ENCODE measurements at regions not wholly inside any gene's neighbourhood (a gene's known extent, or its start where the extent isn't known, plus 50 kb on each side); places are given as distances from the start of the nearest gene placed in this dataset.

DNA sequence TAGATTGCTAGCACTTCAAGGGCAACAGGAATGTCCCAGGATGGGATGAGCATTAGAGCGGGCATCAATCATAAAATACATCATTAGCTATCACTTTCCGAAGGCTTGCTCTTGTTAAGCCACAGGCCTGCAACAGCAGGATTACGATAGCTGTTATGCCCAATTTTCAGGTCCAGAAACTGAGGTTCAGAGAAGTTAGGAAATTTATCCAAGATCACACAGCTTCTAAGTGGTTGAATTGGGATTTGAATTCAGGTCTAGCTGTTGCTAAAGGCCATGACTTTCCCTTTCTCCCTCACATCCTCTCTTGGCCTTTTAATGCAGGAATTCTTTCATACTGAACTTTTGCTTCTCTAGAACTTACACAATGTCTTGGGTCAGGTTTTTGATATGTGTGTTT lies 119.4 kb upstream of the ERCC6L2 start:
- FAIRE-seq = no peak

DNA sequence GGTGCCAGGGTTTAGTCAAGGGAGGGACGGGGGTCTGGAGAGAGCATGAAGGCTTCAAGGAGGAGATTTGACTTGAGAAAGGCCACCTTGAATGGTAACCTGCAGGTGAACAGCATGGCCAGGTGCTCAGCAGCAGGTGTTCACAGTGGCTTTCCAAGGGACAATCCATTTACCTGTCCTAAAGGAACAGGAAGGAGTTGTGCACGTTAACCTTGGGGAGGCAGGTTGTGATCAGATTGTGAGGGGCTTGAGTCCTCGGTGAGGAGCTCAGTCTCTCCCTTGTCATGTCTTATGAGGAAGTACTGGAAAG lies 120.1 kb upstream of the ERCC6L2 start:
- no peak for FAIRE-seq

GRCh38 chr9:95754533-95755420 lies 120.7 kb upstream of the ERCC6L2 start:
- FAIRE-seq = no peak

- peak; percentile 97 for FAIRE-seq
Measured at GRCh38 chr9:95753762-95754465, 121.6 kb upstream of the ERCC6L2 start.

DNA sequence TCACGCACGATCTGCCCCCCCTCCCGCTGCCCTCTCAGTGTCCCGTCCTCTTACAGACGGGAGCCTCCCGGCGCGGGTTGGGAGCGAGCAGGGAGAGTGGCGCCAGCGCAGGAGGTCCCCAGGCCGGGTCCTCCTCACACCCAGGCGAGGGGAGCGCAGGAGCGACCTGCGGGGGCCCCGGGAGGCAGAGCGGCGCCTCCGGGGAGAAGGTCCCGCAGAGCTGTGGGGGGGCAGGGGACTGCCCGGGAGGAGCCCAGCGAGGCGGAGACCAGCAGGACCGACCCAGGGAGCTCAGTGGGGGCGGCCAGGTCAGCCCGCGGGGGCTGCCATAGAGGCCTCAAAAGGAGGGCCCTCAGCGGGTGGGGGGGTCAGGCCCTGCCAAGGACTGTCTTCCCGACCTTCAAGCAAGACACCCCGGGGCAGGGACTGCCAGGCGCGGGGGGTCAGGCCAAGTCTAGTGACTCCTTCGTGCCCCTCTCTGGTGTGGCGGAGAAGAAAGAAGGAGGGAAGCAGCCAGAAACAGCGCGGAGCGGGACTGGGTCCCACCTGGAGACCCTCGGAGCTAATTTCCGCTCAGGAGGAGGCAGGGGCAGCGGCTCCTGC lies 123.3 kb upstream of the ERCC6L2 start:
- FAIRE-seq = no peak

DNA sequence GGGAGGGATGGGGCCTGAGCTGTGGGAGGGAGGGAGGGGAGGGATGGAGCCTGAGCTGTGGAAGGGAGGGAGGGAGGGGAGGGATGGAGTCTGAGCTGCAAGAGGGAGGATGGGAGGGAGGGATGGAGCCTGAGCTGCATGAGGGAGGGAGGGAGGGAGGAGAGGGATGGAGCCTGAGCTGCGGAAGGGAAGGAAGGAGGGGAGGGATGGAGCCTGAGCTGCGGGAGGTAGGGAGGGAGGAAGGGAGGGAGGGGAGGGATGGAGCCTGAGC lies 124.0 kb upstream of the ERCC6L2 start:
- FAIRE-seq = no peak

DNA sequence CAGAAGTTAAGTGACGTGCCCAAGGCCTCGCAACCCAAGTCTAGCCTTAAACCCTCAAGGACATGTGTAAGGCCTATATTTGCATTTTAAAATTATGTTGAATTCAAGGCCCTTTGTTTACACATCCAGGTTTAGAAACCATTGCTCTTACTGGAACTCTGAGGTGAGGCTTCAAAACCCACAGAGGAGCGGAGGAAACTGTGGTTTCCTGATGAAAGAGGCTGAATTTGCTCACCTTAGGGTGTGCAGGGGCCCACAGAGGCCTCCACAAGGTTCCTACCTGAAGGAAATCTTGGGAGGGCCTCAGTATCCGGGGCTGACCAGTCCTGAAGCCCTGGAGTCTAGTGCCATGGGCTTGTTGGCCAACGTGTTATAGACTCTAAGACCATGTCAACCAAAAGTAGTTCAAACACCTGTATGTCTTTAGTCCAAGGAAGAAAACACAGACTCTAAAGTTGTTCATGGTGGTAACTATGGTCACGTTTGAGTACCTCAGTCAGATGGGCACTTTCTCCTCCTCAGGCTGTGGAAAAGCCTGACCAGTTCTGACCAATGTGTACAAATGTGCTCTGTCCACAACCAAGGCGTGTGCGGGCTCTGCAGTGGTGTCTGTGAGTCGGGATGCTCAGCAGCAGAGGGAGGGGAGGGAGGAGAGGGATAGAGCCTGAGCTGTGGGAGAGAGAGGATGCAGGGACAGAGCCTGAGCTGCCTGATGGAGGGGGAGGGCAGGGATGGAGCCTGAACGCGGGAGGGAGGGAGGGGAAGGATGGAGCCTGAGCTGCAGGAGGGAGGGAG lies 124.6 kb upstream of the ERCC6L2 start:
- no peak for FAIRE-seq

- no peak for FAIRE-seq
Measured at GRCh38 chr9:95749493-95749892, 126.0 kb upstream of the ERCC6L2 start.

- FAIRE-seq = no peak
Measured at GRCh38 chr9:95746408-95747180, 128.9 kb upstream of the ERCC6L2 start.

DNA sequence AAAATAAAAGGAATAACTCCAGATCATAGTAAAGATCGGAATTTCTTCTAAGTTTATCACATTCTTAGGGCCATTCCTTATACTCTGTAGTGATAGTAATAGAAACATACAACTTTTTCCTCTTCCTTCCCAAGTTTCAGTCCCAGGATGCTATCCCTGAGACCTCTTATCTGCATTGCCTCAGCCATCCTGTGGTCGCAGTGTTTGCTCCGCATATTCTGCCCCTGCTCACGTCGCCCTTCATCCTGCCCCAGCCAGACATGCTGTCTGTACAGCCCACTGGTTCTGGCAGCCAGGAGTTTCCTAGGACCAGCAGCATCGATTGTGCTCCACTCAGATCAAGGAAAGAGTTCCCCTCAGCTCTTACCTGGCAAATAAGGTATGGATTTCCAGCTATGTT lies 132.7 kb upstream of the ERCC6L2 start:
- FAIRE-seq = no peak

DNA sequence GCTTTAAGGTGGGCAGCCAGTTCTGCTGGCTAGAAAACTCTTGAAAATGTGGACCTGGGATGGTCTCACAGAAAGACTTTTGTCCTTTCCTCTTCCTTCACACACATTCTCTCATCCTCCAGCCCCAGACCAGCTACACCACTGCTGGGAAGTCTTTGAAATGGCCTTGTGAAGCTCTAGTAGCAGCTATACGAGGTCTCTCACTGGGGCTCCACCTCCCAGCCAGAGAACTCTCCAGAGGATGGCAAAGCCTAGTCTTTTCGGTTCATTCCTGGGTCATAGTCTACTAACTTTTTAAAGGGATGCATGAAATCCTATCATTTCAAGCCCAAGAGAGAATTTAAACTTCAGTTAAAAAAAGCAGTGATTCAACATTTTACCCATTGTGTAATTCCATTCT lies 133.9 kb upstream of the ERCC6L2 start:
- FAIRE-seq = no peak

GRCh38 chr9:95740217-95741004 lies 135.1 kb upstream of the ERCC6L2 start:
- FAIRE-seq = peak; percentile 98

DNA sequence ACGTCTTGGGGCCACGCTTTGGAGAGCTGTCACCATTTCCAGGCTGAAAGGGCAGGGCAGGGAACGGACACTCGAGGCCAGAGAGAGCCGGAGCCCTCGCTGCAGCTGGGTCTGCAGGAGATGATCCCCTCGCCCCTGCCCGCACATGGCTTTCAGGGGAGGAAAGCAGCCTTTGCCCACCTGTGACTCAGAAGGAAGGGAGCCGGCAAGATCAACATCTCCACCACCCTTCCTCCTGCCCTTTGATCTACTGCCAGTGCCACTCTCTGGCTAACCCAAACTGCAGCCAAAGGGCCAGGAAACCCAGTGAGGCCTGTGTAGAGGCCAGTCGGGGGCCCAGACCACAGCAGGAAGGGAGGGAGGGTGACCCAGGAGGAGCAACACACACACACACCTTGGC lies 137.1 kb upstream of the ERCC6L2 start:
- FAIRE-seq = no peak

DNA sequence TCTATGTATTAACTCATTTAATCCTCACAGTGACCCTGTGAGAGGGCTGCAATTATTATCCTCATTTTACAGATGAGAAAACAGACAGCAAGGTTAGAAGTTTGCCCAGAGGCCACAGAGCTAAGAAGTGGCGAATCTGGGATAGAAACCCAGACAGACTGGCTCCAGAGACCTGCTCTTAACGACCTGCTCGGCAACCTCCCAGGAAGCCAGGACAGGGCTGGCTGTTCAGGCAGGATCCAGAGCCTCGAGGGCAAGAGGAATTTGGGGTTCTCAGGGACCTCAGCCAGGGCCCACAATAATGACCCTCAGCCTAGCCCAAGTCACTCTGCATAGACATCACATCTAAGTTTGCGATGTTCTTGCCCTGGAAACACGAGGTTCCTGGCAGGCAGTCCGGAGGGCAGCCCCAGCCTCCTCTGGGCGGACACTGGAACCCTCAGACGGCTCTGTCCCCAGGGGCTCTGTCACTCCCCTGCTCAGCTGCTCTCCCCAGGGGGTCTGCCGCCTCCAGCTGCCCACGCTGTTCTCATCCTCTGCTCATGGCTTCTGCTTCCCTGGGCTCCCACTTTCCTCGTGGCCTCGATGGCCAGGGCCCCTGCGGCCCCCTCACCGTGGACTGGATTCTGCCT lies 138.5 kb upstream of the ERCC6L2 start:
- no peak for FAIRE-seq

- FAIRE-seq = no peak
Measured at GRCh38 chr9:95736370-95736769, 139.1 kb upstream of the ERCC6L2 start.

- FAIRE-seq = no peak
Measured at GRCh38 chr9:95735701-95736100, 139.8 kb upstream of the ERCC6L2 start.

DNA sequence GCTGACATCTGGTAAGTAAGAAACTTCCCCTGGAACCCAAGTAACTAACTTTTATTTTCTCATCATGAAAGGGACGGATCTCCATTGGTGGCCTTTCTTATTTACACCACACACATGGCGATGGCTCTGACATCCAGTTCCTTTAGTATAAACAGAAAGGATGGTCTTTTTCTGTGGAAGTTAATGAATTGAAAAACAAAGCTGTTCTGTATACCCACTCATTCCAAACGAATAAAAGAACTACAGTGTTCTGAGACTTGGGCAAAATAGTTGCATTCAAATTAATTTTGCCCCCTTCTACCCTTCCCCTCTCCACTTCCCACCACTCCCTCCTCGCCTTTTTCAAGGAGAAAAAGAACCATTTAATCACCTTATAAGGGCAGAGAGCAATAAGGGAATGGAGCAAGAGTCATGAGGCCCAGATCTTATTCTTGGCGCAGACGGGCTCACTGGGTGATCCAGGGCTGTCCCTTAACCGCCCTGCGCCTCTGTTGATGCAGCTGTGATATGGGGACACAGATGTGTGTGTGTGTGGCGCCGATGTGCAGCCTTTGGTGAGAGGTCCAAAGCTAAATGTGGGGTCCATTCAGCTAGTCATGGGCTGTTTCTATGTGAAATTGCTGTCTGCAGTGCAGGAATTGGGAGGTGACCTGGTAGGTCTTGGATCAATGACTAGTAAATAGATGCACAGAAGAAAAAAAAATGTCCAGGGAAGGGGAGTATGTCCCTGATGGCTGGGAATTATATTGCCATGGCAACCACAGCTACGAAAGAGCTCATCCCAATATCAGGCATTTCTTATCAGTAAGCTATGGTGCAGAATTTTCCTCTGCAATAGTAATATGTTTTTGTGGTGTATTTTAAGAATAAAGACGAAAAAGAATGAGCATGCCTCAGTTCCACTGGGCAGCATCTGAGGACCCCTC lies 141.5 kb upstream of the ERCC6L2 start:
- FAIRE-seq = peak; percentile 98

DNA sequence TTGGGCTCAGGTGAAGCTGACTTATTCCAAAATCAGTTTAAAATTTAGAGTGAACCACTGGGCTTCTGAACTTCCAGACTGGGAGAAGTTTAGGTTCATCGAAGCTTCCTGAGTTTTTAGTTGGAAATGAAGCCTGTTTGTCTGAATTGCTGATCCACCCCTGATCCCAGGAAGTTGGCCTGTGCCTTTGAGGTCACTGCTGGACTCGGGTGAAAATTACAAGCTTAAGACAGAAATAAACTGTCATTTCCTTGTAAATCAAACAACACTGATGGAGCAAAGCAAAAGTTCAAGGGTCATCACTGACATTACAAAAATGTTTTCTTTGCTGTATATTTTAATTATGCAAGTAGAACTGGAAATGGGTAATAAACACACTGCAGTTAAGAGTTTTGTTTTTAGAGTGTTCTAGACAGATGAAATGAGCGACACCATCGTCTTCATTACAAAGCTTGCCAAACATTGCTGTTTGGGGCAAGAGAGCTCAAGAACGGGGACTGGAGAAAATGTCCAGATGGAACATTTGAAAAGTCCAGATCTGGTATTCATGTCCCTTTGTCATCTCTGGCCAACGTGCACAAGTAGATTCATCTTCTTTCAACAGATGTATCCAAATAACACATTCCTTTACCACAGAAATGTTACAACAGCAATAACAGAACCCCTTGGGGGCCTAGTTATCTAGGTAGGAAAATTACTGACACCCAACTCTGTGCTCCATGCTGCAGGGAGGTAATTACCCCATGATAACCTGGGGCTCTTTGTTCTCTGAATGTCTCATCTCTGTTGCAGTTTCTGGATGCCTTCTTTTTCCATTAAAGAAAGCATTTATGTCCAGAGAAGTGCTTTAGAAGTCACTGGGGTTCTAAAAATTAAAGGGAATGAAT lies 142.4 kb upstream of the ERCC6L2 start:
- peak; percentile 43 for FAIRE-seq

- no peak for FAIRE-seq
Measured at GRCh38 chr9:95731876-95732275, 143.6 kb upstream of the ERCC6L2 start.

All from endometrium (tissue), 2 donors.